ENCODE measurements at regions not wholly inside any gene's neighbourhood (a gene's known extent, or its start where the extent isn't known, plus 50 kb on each side); places are given as distances from the start of the nearest gene placed in this dataset.

DNA sequence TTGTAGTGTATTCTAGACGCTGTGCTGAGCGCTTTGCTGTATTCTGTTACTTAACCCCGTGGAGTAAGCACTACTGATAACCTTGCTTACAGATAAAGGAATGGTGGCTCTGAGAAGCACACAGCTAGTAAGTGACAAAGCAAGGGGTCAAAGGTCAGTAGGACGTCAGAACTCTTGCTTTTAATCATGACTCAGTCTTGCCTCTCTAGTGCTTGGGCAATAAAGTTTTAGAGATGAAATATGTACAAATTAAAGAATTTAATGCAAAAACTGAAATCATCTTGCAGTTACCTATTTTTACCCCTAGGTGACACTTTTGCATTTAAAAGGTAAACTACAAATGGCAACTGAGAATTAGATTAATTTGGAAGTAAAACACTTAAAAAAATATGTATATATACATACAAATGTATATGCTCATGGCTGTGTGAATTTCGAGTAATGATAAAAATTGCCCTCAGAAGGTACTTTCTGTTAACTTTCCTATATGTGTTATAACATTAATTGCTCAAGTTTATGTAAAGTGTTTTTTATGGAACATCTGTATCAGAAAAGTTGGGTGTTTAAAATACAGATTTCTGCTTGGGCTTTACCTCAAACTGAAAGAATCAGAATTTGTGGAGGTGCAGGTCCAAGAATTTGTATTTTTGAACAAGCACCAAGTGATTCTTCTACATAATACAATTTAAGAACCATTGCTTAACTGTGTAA lies 175.1 kb upstream of the DAB2 start:
- H3K27ac ChIP-seq (ENCODE audit: control insufficient read depth, insufficient read depth, low read length) = no peak overlapping the region
- H3K4me2 ChIP-seq (ENCODE audit: control insufficient read depth, extremely low read depth, insufficient read depth, low read depth, low read length) = no peak overlapping the region
- H3K79me2 ChIP-seq (ENCODE audit: control insufficient read depth, insufficient read depth, low read length) = no peaks in the 10 kb centered on the region
- no peaks in the 10 kb centered on the region for H3K27me3 ChIP-seq (ENCODE audit: control insufficient read depth, extremely low read depth, insufficient read depth, low read length)
- no peaks in the 10 kb centered on the region for H3K36me3 ChIP-seq (ENCODE audit: control insufficient read depth in 2 of 2, extremely low read depth in 1 of 2, insufficient read depth in 2 of 2, low read length in 2 of 2)
- no peaks in the 10 kb centered on the region for H3K9me1 ChIP-seq (ENCODE audit: control insufficient read depth, extremely low read depth, insufficient read depth, low read length)
- H2AFZ ChIP-seq (ENCODE audit: control insufficient read depth, low read length) = no peak overlapping the region
- H3K4me3 ChIP-seq (ENCODE audit: control insufficient read depth in 2 of 3, extremely low read depth in 1 of 3, insufficient read depth in 2 of 3, low read depth in 1 of 3, low read length in 3 of 3) = no peak overlapping the region
- dilution Hi-C loops (cut with MboI; ENCODE audit: extremely low pct_ligation_motif_present, low sequenced_read_pairs) = no loop called here
- H3K4me1 ChIP-seq (ENCODE audit: control insufficient read depth, extremely low read depth, insufficient read depth, low read length) = no peaks in the 10 kb centered on the region
- no peaks in the 10 kb centered on the region for H3K9me3 ChIP-seq (ENCODE audit: control insufficient read depth, low read depth, low read length)
- FAIRE-seq = no peak
- H3K9ac ChIP-seq (ENCODE audit: control insufficient read depth, extremely low read depth, insufficient read depth, low read length) = no peak overlapping the region
- DNase-seq (ENCODE audit: low read depth, low spot score) = no peak
- no peak for TF ChIP-seq EZH2 (IDR thresholded peaks at IDR 0.05; ENCODE audit: low read length)
- TF ChIP-seq, protein P1, sequence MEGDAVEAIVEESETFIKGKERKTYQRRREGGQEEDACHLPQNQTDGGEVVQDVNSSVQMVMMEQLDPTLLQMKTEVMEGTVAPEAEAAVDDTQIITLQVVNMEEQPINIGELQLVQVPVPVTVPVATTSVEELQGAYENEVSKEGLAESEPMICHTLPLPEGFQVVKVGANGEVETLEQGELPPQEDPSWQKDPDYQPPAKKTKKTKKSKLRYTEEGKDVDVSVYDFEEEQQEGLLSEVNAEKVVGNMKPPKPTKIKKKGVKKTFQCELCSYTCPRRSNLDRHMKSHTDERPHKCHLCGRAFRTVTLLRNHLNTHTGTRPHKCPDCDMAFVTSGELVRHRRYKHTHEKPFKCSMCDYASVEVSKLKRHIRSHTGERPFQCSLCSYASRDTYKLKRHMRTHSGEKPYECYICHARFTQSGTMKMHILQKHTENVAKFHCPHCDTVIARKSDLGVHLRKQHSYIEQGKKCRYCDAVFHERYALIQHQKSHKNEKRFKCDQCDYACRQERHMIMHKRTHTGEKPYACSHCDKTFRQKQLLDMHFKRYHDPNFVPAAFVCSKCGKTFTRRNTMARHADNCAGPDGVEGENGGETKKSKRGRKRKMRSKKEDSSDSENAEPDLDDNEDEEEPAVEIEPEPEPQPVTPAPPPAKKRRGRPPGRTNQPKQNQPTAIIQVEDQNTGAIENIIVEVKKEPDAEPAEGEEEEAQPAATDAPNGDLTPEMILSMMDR (optimal IDR thresholded peaks at IDR 0.05 in 1 of 3, IDR thresholded peaks at IDR 0.05 in 1 of 3, conservative IDR thresholded peaks at IDR 0.05 in 1 of 3; ENCODE audit: extremely low read depth in 1 of 3, insufficient read depth in 2 of 3, low read length in 3 of 3) = peak in 2 of 3 experiments; percentile 46 to 47
- no peaks in the 10 kb centered on the region for H4K20me1 ChIP-seq (ENCODE audit: control insufficient read depth, extremely low read depth, insufficient read depth, low read length)

DNA sequence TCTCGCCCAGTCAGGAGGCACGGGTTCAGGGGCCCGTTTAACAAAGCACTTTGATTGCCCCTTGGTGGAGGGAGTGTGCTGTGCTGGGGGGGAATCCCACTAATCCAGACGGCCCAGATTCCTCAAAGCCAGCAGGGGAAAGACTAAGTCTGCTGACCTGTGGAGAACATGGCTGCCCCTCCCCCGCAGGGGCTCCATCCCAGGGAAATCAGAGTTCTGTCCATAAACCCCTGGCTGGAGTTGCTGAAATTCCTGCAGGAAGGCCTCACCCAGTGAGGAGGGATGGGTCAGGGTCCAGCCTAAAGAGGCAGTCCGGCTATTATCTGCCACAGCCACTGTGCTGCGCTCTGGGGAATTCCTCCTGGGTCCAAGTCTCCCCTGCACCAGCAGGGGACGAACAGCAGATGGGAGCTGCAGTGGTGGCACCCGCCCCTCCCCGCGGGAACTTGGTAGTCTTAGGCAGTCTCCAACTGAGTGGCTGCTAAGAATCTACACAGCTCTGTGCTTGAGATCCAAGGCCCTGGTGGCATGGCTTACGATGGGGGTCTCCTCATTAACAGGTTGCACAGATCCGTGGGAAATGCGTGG lies 174.0 kb upstream of the DAB2 start:
- no peak overlapping the region for H2AFZ ChIP-seq (ENCODE audit: control insufficient read depth, low read length)
- no peaks in the 10 kb centered on the region for H3K9me3 ChIP-seq (ENCODE audit: control insufficient read depth, low read depth, low read length)
- no peaks in the 10 kb centered on the region for H3K79me2 ChIP-seq (ENCODE audit: control insufficient read depth, insufficient read depth, low read length)
- H3K36me3 ChIP-seq (ENCODE audit: control insufficient read depth in 2 of 2, extremely low read depth in 1 of 2, insufficient read depth in 2 of 2, low read length in 2 of 2) = no peaks in the 10 kb centered on the region
- dilution Hi-C loops (cut with MboI; ENCODE audit: extremely low pct_ligation_motif_present, low sequenced_read_pairs) = no loop called here
- no peak overlapping the region for H3K27ac ChIP-seq (ENCODE audit: control insufficient read depth, insufficient read depth, low read length)
- DNase-seq (ENCODE audit: low read depth, low spot score) (no peak), FAIRE-seq (no peak)
- no peaks in the 10 kb centered on the region for H4K20me1 ChIP-seq (ENCODE audit: control insufficient read depth, extremely low read depth, insufficient read depth, low read length)
- H3K4me3 ChIP-seq (ENCODE audit: control insufficient read depth in 2 of 3, extremely low read depth in 1 of 3, insufficient read depth in 2 of 3, low read depth in 1 of 3, low read length in 3 of 3) = no peak overlapping the region
- H3K9me1 ChIP-seq (ENCODE audit: control insufficient read depth, extremely low read depth, insufficient read depth, low read length) = no peaks in the 10 kb centered on the region
- no peak overlapping the region for H3K9ac ChIP-seq (ENCODE audit: control insufficient read depth, extremely low read depth, insufficient read depth, low read length)
- H3K4me2 ChIP-seq (ENCODE audit: control insufficient read depth, extremely low read depth, insufficient read depth, low read depth, low read length) = no peak overlapping the region
- no peak for TF ChIP-seq EZH2 (IDR thresholded peaks at IDR 0.05; ENCODE audit: low read length)
- TF ChIP-seq, protein P1 (optimal IDR thresholded peaks at IDR 0.05 in 1 of 3, IDR thresholded peaks at IDR 0.05 in 1 of 3, conservative IDR thresholded peaks at IDR 0.05 in 1 of 3; ENCODE audit: extremely low read depth in 1 of 3, insufficient read depth in 2 of 3, low read length in 3 of 3) = no peak
- H3K27me3 ChIP-seq (ENCODE audit: control insufficient read depth, extremely low read depth, insufficient read depth, low read length) = no peaks in the 10 kb centered on the region
- H3K4me1 ChIP-seq (ENCODE audit: control insufficient read depth, extremely low read depth, insufficient read depth, low read length) = no peaks in the 10 kb centered on the region
